Ectodermal cell (in vitro differentiated cells): ENCODE measurements at regions not wholly inside any gene's neighbourhood (a gene's known extent, or its start where the extent isn't known, plus 50 kb on each side); places are given as distances from the start of the nearest gene placed in this dataset.

Experiments used
- H3K27ac ChIP-seq: 2 replicates; pipeline ENCODE4 v1.7.0; 2013; ENCODE audit warnings: mild to moderate bottlenecking, low read depth, low read length; ENCODE audit not compliant: insufficient read depth, poor library complexity, severe bottlenecking
- H3K27me3 ChIP-seq: 2 replicates; pipeline ENCODE4 v1.7.0; 2013; ENCODE audit warnings: mild to moderate bottlenecking, low read length; ENCODE audit not compliant: insufficient read depth, control insufficient read depth, poor library complexity, severe bottlenecking
- H3K36me3 ChIP-seq: one replicate; pipeline ENCODE4 v1.7.0; 2013; ENCODE audit warnings: low read length; ENCODE audit not compliant: control insufficient read depth, insufficient read depth
- H3K4me1 ChIP-seq: one replicate; pipeline ENCODE4 v1.7.0; 2013; ENCODE audit warnings: low read length; ENCODE audit not compliant: control insufficient read depth, insufficient read depth
- H3K4me3 ChIP-seq: 2 replicates; pipeline ENCODE4 v1.7.0; 2013; ENCODE audit warnings: low read depth, low read length, control low read depth; ENCODE audit not compliant: insufficient read depth
- H3K9me3 ChIP-seq: 2 replicates; pipeline ENCODE4 v1.7.0; 2013; ENCODE audit warnings: mild to moderate bottlenecking, low read length, moderate library complexity; ENCODE audit not compliant: control insufficient read depth
- WGBS, 2 experiments: methylation state at CpG; one replicate each; pipeline ENCODE4 v1.1.7; 2013; ENCODE audit warnings: missing lambda C conversion rate in 2 of 2; 5-methylcytosine and 5-hydroxymethylcytosine counted together

DNA sequence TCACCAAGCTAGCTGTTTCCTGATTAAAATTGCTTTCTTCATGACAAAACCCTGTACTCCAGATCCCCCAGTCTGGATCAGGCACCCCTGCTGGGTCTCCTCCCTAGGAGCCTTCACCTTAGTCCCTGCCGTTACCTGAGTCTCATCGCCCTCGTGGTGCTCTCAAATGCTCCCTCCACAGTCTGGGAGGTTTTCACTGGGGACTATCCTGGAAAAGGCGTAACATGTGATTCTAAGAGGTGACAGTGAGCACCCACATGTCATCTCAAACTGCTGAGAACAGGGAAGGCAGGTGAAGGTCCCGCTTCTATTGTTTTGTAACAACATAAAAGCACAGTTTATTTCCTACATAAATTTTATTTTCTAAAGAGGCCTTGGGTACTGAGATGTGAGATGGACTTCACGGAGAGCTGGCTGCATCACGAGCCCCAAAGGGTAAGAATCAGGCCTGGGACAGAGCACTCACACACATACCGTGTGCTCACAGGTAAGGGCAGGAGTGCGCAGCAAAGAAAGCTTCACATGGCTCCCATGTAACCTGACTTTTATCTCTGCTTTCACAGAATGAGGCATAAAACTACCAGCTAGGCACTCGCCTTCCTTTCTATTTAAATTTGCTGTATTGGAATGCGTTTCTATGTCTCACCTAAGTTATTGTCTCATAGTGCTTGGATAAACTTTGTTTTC, 531.5 kb downstream of the RNF144A start:
- no peaks in the 10 kb centered on the region for H3K27me3 ChIP-seq
- WGBS, 2 experiments, result 90 to 94% methylated on average over 10 to 11 of the region's 11 CpGs

DNA sequence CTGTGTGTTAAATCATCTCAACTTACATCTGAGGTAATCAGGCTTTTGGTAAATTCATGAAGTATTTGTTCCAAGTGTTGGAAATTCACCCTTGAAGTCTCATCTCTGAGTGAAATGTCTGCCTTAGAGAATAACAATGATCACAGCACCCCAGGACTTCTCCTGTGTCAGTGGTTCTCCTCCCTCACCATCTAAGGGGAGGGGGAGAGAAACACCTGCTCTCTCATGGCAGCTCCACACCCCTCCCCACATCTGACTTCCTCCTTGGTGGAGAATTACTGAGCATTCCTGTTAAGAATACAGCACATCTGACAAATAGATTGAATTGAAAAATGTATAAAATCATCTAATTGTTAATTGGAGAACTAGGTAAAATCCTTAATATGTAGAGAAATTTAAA, 532.1 kb downstream of the RNF144A start:
- H3K4me1 ChIP-seq, result no peaks in the 10 kb centered on the region
- H3K9me3 ChIP-seq, result no peaks in the 10 kb centered on the region
- H3K27me3 ChIP-seq, result no peaks in the 10 kb centered on the region
- no peak overlapping the region for H3K4me3 ChIP-seq
- no peak overlapping the region for H3K27ac ChIP-seq
- H3K36me3 ChIP-seq, result no peaks in the 10 kb centered on the region

More for the DNA sequence above, 531.5 kb downstream of the RNF144A start:
- Histone ChIP-seq H3K4me3 (no peak overlapping the region), H3K9me3 (no peaks in the 10 kb centered on the region), H3K36me3 (no peaks in the 10 kb centered on the region), H3K4me1 (no peaks in the 10 kb centered on the region), H3K27ac (no peak overlapping the region)

DNA sequence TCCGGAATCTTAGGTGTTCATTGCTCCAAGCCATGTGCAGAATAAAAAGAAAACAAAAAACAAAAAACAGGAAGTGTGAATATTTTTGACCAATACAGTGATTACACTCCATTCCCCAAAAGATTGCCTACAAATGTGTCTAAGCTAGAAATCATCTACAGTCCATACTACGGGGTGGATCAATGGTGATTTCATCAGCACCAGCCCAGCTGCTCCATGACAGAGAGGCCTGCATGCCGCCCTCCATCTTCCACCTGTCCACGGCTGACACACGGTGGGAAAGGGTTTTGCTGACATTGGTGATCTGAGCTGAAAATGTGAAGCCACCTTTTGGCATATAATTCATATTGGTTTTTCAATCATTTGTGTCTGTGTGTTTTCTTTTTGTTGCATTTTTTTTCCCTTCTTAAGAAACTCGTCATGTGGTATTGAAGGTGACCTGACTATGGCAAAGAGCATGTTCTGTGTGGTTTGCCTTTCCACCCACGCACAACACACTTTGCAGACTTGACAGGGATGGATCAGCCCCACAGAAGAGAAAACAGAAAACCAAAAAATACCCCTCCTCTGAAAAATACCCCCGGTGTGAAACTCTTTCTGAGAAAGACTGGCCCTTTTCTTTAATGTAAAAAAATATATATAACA, 533.1 kb downstream of the RNF144A start:
- no peaks in the 10 kb centered on the region for H3K9me3 ChIP-seq
- H3K36me3 ChIP-seq, result no peaks in the 10 kb centered on the region
- WGBS, 2 experiments, result 95 to 96% methylated on average over 5 to 7 of the region's 8 CpGs
- H3K27me3 ChIP-seq, result no peaks in the 10 kb centered on the region
- H3K4me1 ChIP-seq, result no peaks in the 10 kb centered on the region
- no peak overlapping the region for H3K4me3 ChIP-seq
- no peak overlapping the region for H3K27ac ChIP-seq

- no peak overlapping the region for H3K4me3 ChIP-seq
- no peaks in the 10 kb centered on the region for H3K27me3 ChIP-seq
- no peaks in the 10 kb centered on the region for H3K9me3 ChIP-seq
- 76 to 79% methylated on average over 5 of the region's 7 CpGs for WGBS, 2 experiments
- no peaks in the 10 kb centered on the region for H3K36me3 ChIP-seq
- no peak overlapping the region for H3K27ac ChIP-seq
- H3K4me1 ChIP-seq, result no peaks in the 10 kb centered on the region
These were observed 533.6 kb downstream of the RNF144A start for GRCh38 chr2:7450833-7451190.

DNA sequence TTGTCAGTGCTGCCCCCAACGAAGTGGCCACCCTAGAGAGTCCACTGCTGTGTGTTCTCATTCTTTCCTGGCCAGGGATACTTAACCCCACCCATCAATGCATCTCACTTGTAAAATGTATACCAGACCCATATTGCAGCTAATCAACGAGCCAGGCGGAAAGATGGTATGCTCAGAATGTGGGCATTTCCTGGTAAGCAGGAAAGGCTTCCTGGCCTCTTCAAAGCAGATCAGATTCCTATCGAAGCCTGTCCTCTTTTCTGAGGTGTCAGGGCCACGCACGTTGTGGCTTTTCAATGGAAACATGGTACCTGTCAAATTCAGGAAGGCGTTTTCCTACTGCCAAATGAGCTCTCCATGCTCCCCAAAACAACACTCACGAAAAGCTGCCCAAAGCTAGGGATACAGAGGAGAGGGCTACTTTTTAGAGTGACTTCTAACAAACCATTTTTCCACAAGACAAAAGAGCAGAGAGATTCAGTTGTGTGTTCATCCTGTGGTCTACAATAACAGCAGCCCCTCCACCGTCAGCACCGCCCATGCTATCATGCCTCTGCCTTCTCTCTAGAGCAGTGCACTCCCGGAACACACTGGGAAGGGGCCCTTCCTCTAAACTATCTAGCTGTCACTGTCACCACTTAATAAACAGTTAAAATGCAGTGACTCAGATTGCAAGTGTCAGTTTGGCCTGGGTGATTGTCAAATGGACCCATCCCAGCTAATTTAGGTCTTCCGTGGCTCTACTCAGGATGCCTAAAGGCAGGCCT, 535.1 kb downstream of the RNF144A start:
- no peak overlapping the region for H3K4me3 ChIP-seq
- no peaks in the 10 kb centered on the region for H3K9me3 ChIP-seq
- H3K36me3 ChIP-seq, result no peaks in the 10 kb centered on the region
- H3K27ac ChIP-seq, result no peak overlapping the region
- WGBS, 2 experiments, result 90 to 91% methylated on average over 12 of the region's 12 CpGs
- no peaks in the 10 kb centered on the region for H3K4me1 ChIP-seq
- no peaks in the 10 kb centered on the region for H3K27me3 ChIP-seq

GRCh38 chr2:7454592-7454991, 537.4 kb downstream of the RNF144A start:
- WGBS, 2 experiments, result 94 to 100% methylated on average over 3 of the region's 4 CpGs
- Histone ChIP-seq H3K4me1 (no peaks in the 10 kb centered on the region), H3K9me3 (no peaks in the 10 kb centered on the region), H3K27ac (no peak overlapping the region), H3K36me3 (no peaks in the 10 kb centered on the region), H3K4me3 (no peak overlapping the region), H3K27me3 (no peaks in the 10 kb centered on the region)

DNA sequence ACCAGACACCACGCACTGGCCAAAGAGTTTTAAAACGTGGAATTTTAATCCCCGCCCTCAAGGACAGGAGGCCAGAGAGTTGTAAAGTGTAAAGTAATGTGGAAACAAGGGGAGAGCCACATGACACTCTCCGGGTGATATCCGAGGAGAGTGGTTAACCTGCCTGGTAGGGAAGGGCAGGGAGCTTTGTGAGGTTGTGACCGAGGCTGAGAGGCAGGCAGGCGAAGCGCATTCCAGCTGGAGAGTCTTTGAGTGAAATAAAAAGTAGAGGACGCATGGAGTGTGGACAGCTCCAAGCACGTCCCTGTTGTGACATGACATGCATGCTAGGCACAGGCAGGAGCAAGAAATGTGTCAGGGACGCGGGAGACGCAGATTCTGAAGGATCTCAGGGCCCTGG, 539.5 kb downstream of the RNF144A start:
- Histone ChIP-seq H3K27me3 (no peaks in the 10 kb centered on the region), H3K36me3 (no peaks in the 10 kb centered on the region), H3K4me3 (no peak overlapping the region), H3K9me3 (no peaks in the 10 kb centered on the region), H3K27ac (no peak overlapping the region), H3K4me1 (no peaks in the 10 kb centered on the region)
- WGBS, 2 experiments, result 74 to 79% methylated on average over 13 of the region's 13 CpGs

GRCh38 chr2:7458066-7458465, 540.9 kb downstream of the RNF144A start:
- Histone ChIP-seq H3K36me3 (no peaks in the 10 kb centered on the region), H3K27me3 (no peaks in the 10 kb centered on the region), H3K27ac (no peak overlapping the region), H3K9me3 (no peaks in the 10 kb centered on the region), H3K4me1 (no peaks in the 10 kb centered on the region), H3K4me3 (no peak overlapping the region)
- 88 to 93% methylated on average over 2 of the region's 2 CpGs for WGBS, 2 experiments

- Histone ChIP-seq H3K36me3 (no peaks in the 10 kb centered on the region), H3K4me3 (no peak overlapping the region), H3K4me1 (no peaks in the 10 kb centered on the region), H3K27me3 (no peaks in the 10 kb centered on the region), H3K9me3 (no peaks in the 10 kb centered on the region), H3K27ac (no peak overlapping the region)
- whole genome bisulfite sequencing, 2 experiments, result 87 to 89% methylated on average over 4 of the region's 4 CpGs
These were observed 550.7 kb downstream of the RNF144A start for GRCh38 chr2:7467782-7468447.

DNA sequence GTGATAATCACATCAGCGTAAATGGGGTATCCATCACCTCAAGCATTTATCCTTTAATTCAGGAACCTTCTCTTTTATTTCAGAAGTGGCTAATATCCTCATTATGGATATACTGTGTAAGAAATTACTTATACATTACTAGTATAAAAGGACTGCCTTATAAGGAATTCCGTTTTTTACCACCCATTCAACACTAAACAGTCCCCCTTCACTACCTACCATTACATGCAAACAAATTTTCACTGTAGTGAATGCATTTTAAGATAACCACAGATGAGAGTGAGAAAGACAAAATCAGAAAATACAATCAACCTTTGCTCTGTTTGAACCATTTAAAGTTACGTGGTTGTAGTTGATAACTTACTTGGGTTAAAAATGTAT, 551.2 kb downstream of the RNF144A start:
- H3K4me1 ChIP-seq, result no peaks in the 10 kb centered on the region
- no peaks in the 10 kb centered on the region for H3K9me3 ChIP-seq
- H3K36me3 ChIP-seq, result no peaks in the 10 kb centered on the region
- H3K27me3 ChIP-seq, result no peaks in the 10 kb centered on the region
- H3K27ac ChIP-seq, result no peak overlapping the region
- no peak overlapping the region for H3K4me3 ChIP-seq
- WGBS, 2 experiments, result 93% methylated on average over 3 of the region's 3 CpGs; no CpG with 5 or more reads in 1 of the 2 experiments
